Activated CD8-positive, alpha-beta memory T cell treated with anti-CD3 and anti-CD28 coated beads, Interleukin-2, amount 10 ng/mL, durations not matched to agents 7 days and 5 days (primary cell): ENCODE measurements at regions not wholly inside any gene's neighbourhood (a gene's known extent, or its start where the extent isn't known, plus 50 kb on each side); places are given as distances from the start of the nearest gene placed in this dataset. TPM values are rescaled to one million over a fixed set of nuclear protein-coding genes. Genes with fewer than 3 reads are reported as not detected.

Source experiments
- ATAC-seq: fragments of 150-1000 bp; cut with Tn5 transposase; one replicate; pipeline ENCODE4 v1.10.0; 2021; ENCODE audit warnings: moderate library complexity
- CTCF ChIA-PET: fragments of 350-600 bp; sonication (Branson Sonifier 250); formaldehyde crosslinking; loops from one replicate; lab custom pipeline; 2021; ENCODE audit warnings: antibody characterized with exemption; lab: Charles Lee
- DNase-seq: peaks from one replicate; pipeline ENCODE4 v3.0.0-alpha.2; 2020
- H3K27ac Mint-ChIP-seq: one replicate; pipeline ENCODE4 v1.8.0; 2021; ENCODE audit warnings: mild to moderate bottlenecking, mixed read lengths
- H3K27me3 Mint-ChIP-seq: one replicate; pipeline ENCODE4 v1.8.0; 2021; ENCODE audit warnings: mixed read lengths
- H3K36me3 Mint-ChIP-seq: one replicate; pipeline ENCODE4 v1.8.0; 2021; ENCODE audit warnings: mild to moderate bottlenecking, mixed read lengths
- H3K4me1 Mint-ChIP-seq: one replicate; pipeline ENCODE4 v1.8.0; 2021; ENCODE audit warnings: mixed read lengths
- H3K4me3 Mint-ChIP-seq: one replicate; pipeline ENCODE4 v1.8.0; 2021; ENCODE audit warnings: mild to moderate bottlenecking, moderate library complexity, mixed read lengths
- H3K9me3 Mint-ChIP-seq: one replicate; pipeline ENCODE4 v1.8.0; 2022; ENCODE audit warnings: low read depth, mixed read lengths
- microRNA-seq: library from miRNA; unstranded; fragments of <30 nt; microRNA quantifications from one replicate; pipeline ENCODE4 v1.2.0, GENCODE V29; 2022

GRCh38 chrX:146186540-146186939 is 368.9 kb downstream of the SLITRK2 start:
- ATAC-seq (no peak), DNase-seq (no peak)
- H3K27me3 Mint-ChIP-seq: no peaks in the 10 kb centered on the region
- CTCF ChIA-PET: no interaction called here
- no peaks in the 10 kb centered on the region for H3K9me3 Mint-ChIP-seq
- no peak overlapping the region for H3K27ac Mint-ChIP-seq
- no peaks in the 10 kb centered on the region for H3K36me3 Mint-ChIP-seq
- H3K4me3 Mint-ChIP-seq: no peak overlapping the region
- no peaks in the 10 kb centered on the region for H3K4me1 Mint-ChIP-seq

- H3K4me3 Mint-ChIP-seq: no peak overlapping the region
- no peak overlapping the region for H3K27ac Mint-ChIP-seq
- no peaks in the 10 kb centered on the region for H3K4me1 Mint-ChIP-seq
- ATAC-seq (no peak), DNase-seq (no peak)
- no peaks in the 10 kb centered on the region for H3K27me3 Mint-ChIP-seq
- CTCF ChIA-PET: no interaction called here
- no peaks in the 10 kb centered on the region for H3K36me3 Mint-ChIP-seq
- H3K9me3 Mint-ChIP-seq: no peaks in the 10 kb centered on the region
Measured at GRCh38 chrX:146189371-146189770, 371.7 kb downstream of the SLITRK2 start.

GRCh38 chrX:146208821-146209220 is 391.2 kb downstream of the SLITRK2 start:
- ATAC-seq (no peak), DNase-seq (no peak)
- H3K4me3 Mint-ChIP-seq: no peak overlapping the region
- H3K27ac Mint-ChIP-seq: no peak overlapping the region
- CTCF ChIA-PET: no interaction called here
- H3K9me3 Mint-ChIP-seq: peaks cover 3% of the 10 kb centered on the region
- no peaks in the 10 kb centered on the region for H3K4me1 Mint-ChIP-seq
- H3K27me3 Mint-ChIP-seq: no peaks in the 10 kb centered on the region
- no peaks in the 10 kb centered on the region for H3K36me3 Mint-ChIP-seq

GRCh38 chrX:146224442-146224841 is 406.8 kb downstream of the SLITRK2 start:
- H3K4me1 Mint-ChIP-seq: no peaks in the 10 kb centered on the region
- H3K4me3 Mint-ChIP-seq: no peak overlapping the region
- no peaks in the 10 kb centered on the region for H3K27me3 Mint-ChIP-seq
- DNase-seq (no peak), ATAC-seq (no peak)
- H3K27ac Mint-ChIP-seq: no peak overlapping the region
- H3K36me3 Mint-ChIP-seq: no peaks in the 10 kb centered on the region
- CTCF ChIA-PET: no interaction called here
- peaks cover 2% of the 10 kb centered on the region for H3K9me3 Mint-ChIP-seq

GRCh38 chrX:146238173-146238572 is 420.5 kb downstream of the SLITRK2 start:
- ATAC-seq (no peak), DNase-seq (no peak)
- Mint-ChIP-seq H3K4me3 (no peak overlapping the region), H3K9me3 (no peaks in the 10 kb centered on the region), H3K36me3 (no peaks in the 10 kb centered on the region), H3K27me3 (no peaks in the 10 kb centered on the region), H3K4me1 (no peaks in the 10 kb centered on the region), H3K27ac (no peak overlapping the region)
- CTCF ChIA-PET: no interaction called here

- ATAC-seq (no peak), DNase-seq (no peak)
- CTCF ChIA-PET: no interaction called here
- no peaks in the 10 kb centered on the region for H3K4me1 Mint-ChIP-seq
- H3K27ac Mint-ChIP-seq: no peak overlapping the region
- no peaks in the 10 kb centered on the region for H3K9me3 Mint-ChIP-seq
- H3K27me3 Mint-ChIP-seq: no peaks in the 10 kb centered on the region
- H3K36me3 Mint-ChIP-seq: no peaks in the 10 kb centered on the region
- no peak overlapping the region for H3K4me3 Mint-ChIP-seq
Measured at GRCh38 chrX:146241902-146242301, 424.3 kb downstream of the SLITRK2 start.

GRCh38 chrX:146243041-146243440 is 425.4 kb downstream of the SLITRK2 start:
- Mint-ChIP-seq H3K36me3 (no peaks in the 10 kb centered on the region), H3K27me3 (no peaks in the 10 kb centered on the region), H3K27ac (no peak overlapping the region), H3K9me3 (no peaks in the 10 kb centered on the region), H3K4me3 (no peak overlapping the region), H3K4me1 (no peaks in the 10 kb centered on the region)
- CTCF ChIA-PET: no interaction called here
- ATAC-seq (no peak), DNase-seq (no peak)

- no peaks in the 10 kb centered on the region for H3K36me3 Mint-ChIP-seq
- CTCF ChIA-PET: no interaction called here
- no peaks in the 10 kb centered on the region for H3K9me3 Mint-ChIP-seq
- no peak for ATAC-seq
- H3K27ac Mint-ChIP-seq: no peak overlapping the region
- DNase-seq: no peak
- H3K4me1 Mint-ChIP-seq: no peaks in the 10 kb centered on the region
- H3K27me3 Mint-ChIP-seq: no peaks in the 10 kb centered on the region
- no peak overlapping the region for H3K4me3 Mint-ChIP-seq
Measured at GRCh38 chrX:146259207-146259606, 441.6 kb downstream of the SLITRK2 start.

- CTCF ChIA-PET: no interaction called here
- H3K9me3 Mint-ChIP-seq: peaks cover 2% of the 10 kb centered on the region
- DNase-seq: no peak
- no peaks in the 10 kb centered on the region for H3K4me1 Mint-ChIP-seq
- no peak overlapping the region for H3K27ac Mint-ChIP-seq
- no peaks in the 10 kb centered on the region for H3K36me3 Mint-ChIP-seq
- H3K27me3 Mint-ChIP-seq: no peaks in the 10 kb centered on the region
- H3K4me3 Mint-ChIP-seq: no peak overlapping the region
- ATAC-seq: no peak
Measured at GRCh38 chrX:146264763-146265375, 447.2 kb downstream of the SLITRK2 start.

- CTCF ChIA-PET: no interaction called here
- DNase-seq (no peak), ATAC-seq (no peak)
- Mint-ChIP-seq H3K4me3 (no peak overlapping the region), H3K9me3 (peaks cover 5% of the 10 kb centered on the region), H3K27ac (no peak overlapping the region), H3K36me3 (no peaks in the 10 kb centered on the region), H3K4me1 (no peaks in the 10 kb centered on the region), H3K27me3 (no peaks in the 10 kb centered on the region)
Measured at GRCh38 chrX:146278381-146278780, 460.8 kb downstream of the SLITRK2 start.

Small RNA genes in the stretch of these regions (microRNA-seq; reads per million reads assigned to microRNA genes)
- not detected for gene MIR888
- gene MIR890: not detected
- gene MIR891A: not detected
- gene MIR891B: not detected
- not detected for gene MIR892A
- gene MIR892B: not detected
- not detected for gene MIR892C
